Tibial nerve (tissue), 4 donors: ENCODE measurements at regions not wholly inside any gene's neighbourhood (a gene's known extent, or its start where the extent isn't known, plus 50 kb on each side); places are given as distances from the start of the nearest gene placed in this dataset.

Experiments
- EP300 ChIP-seq, 2 donors: sonication (generic); formaldehyde crosslinking; IDR thresholded peaks; one replicate each; pipeline ENCODE4 v1.6.1; 2017; ENCODE audit warnings: antibody characterized with exemption in 2 of 2, mild to moderate bottlenecking in 1 of 2
- POLR2A ChIP-seq, 2 donors: fragments of 450-650 bp; IDR thresholded peaks; one replicate each; pipeline ENCODE4 v1.6.1; 2017; ENCODE audit warnings: antibody characterized with exemption in 2 of 2, mild to moderate bottlenecking in 2 of 2, moderate library complexity in 2 of 2
- TF ChIP-seq, protein P1 (sequence below), 5 experiments: fragments of 200-600 bp in 3 of 5; fragments of 450-650 bp in 2 of 5; sonication (generic) in 3 of 5; IDR thresholded peaks; one replicate each; pipeline ENCODE4 v1.5.1; 2016 to 2019; ENCODE audit warnings: antibody characterized with exemption in 5 of 5, mild to moderate bottlenecking in 3 of 5, moderate library complexity in 2 of 5

DNA sequence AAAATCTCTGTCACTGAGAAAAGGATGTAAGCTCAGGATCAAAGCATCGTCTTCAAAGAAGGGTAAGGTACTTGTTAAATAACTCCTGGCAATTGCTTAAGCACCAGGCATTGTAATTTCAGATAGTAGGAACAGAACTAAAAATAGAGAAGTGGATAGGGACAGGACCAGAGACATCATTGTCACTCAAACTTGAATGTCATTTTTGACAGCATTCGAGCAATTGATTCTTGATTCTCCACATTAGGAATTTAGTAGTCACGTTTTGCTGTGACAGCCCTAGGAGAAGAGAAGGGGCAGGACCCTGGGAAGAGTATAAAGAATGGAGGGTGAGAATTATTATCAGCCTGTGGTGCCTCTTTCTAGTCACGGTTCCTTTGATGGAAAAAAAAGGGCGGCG lies 50.1 kb upstream of the BACH2 start:
- TF ChIP-seq POLR2A (IDR thresholded peaks at IDR 0.05) (no peak), EP300 (IDR thresholded peaks at IDR 0.05) (no peak)
- TF ChIP-seq, protein P1, sequence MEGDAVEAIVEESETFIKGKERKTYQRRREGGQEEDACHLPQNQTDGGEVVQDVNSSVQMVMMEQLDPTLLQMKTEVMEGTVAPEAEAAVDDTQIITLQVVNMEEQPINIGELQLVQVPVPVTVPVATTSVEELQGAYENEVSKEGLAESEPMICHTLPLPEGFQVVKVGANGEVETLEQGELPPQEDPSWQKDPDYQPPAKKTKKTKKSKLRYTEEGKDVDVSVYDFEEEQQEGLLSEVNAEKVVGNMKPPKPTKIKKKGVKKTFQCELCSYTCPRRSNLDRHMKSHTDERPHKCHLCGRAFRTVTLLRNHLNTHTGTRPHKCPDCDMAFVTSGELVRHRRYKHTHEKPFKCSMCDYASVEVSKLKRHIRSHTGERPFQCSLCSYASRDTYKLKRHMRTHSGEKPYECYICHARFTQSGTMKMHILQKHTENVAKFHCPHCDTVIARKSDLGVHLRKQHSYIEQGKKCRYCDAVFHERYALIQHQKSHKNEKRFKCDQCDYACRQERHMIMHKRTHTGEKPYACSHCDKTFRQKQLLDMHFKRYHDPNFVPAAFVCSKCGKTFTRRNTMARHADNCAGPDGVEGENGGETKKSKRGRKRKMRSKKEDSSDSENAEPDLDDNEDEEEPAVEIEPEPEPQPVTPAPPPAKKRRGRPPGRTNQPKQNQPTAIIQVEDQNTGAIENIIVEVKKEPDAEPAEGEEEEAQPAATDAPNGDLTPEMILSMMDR (IDR thresholded peaks at IDR 0.05): no peak
